HepG2 (cell line): ENCODE measurements at regions not wholly inside any gene's neighbourhood (a gene's known extent, or its start where the extent isn't known, plus 50 kb on each side); places are given as distances from the start of the nearest gene placed in this dataset.

Experiments
- ATAC-seq: fragments of 200-7000 bp; cut with Tn5 transposase; 3 replicates; pipeline ENCODE4 v1.9.1; 2020; ENCODE audit warnings: mild to moderate bottlenecking, moderate library complexity
- BruUV-seq: library from RNA; stranded (reverse); fragments of 400-500 nt; replicated peaks from 2 replicates; lab custom pipeline; 2021; lab: Mats Ljungman, UMichigan
- CTCF ChIA-PET: fragments of 300-600 bp; formaldehyde crosslinking; extraction: SDS; loops from one replicate; lab custom pipeline; 2021; ENCODE audit warnings: low total read pairs, inconsistent platforms, low intra/inter-chr PET ratio; lab: Yijun Ruan, JAX
- POLR2A ChIA-PET: fragments of 350-600 bp; sonication (Branson Sonifier 250); formaldehyde crosslinking; loops from one replicate; lab custom pipeline; 2020; ENCODE audit warnings: antibody characterized with exemption, inconsistent platforms; lab: Yijun Ruan, JAX
- DNase-seq: peaks from one replicate; pipeline ENCODE4 v3.0.0-alpha.2; 2015; ENCODE audit warnings: low spot score
- FAIRE-seq: peaks from 3 replicates; lab custom pipeline; 2011; peaks lifted over from hg19 to GRCh38; lab: Jason Lieb, UNC
- H2AFZ ChIP-seq: one replicate; pipeline ENCODE4 v1.6.1; 2011; ENCODE audit warnings: low read length, inconsistent platforms
- H3K27ac ChIP-seq: fragments of 300-600 bp; 3 replicates; pipeline ENCODE4 v1.8.0; 2011; ENCODE audit warnings: mixed run types, mild to moderate bottlenecking, mixed read lengths, low read length, inconsistent platforms; ENCODE audit not compliant: insufficient read depth; ENCODE audit errors: extremely low read length
- H3K27me3 ChIP-seq, 2 experiments: fragments of 200-600 bp in 1 of 2; 2 replicates in 1 of 2; 3 replicates in 1 of 2; pipeline versions ENCODE4 v1.6.0 to v1.8.0; 2011; ENCODE audit warnings: low read length in 2 of 2, mild to moderate bottlenecking in 2 of 2, moderate library complexity in 2 of 2, inconsistent platforms in 1 of 2; ENCODE audit not compliant: insufficient read depth in 2 of 2, control insufficient read depth in 1 of 2
- H3K36me3 ChIP-seq, 2 experiments: fragments of 200-600 bp in 1 of 2; replicated peaks in 1 of 2; 2 replicates in 1 of 2; 3 replicates in 1 of 2; pipeline versions ENCODE4 v1.5.1 to v1.8.0; 2011; ENCODE audit warnings: low read length in 2 of 2, inconsistent platforms in 1 of 2; ENCODE audit not compliant: insufficient read depth in 2 of 2, control insufficient read depth in 1 of 2
- H3K4me1 ChIP-seq: 2 replicates; pipeline ENCODE4 v1.5.1; 2012; ENCODE audit warnings: low read length, inconsistent platforms; ENCODE audit not compliant: insufficient read depth
- H3K4me2 ChIP-seq: 2 replicates; pipeline ENCODE4 v1.6.0; 2011; ENCODE audit warnings: low read depth, low read length, inconsistent platforms
- H3K4me3 ChIP-seq, 3 experiments: fragments of 200-600 bp in 1 of 3; sonication (generic), shearing (Covaris generic) in 1 of 3; replicated peaks in 1 of 3; 2 replicates each; pipeline ENCODE4 v1.5.1; 2011 to 2016; ENCODE audit warnings: low read length in 3 of 3, inconsistent platforms in 2 of 3, low read depth in 2 of 3, mild to moderate bottlenecking in 2 of 3, control low read depth in 1 of 3, mixed read lengths in 1 of 3; ENCODE audit not compliant: insufficient read depth in 1 of 3
- H3K79me2 ChIP-seq: one replicate; pipeline ENCODE4 v1.6.1; 2011; ENCODE audit warnings: low read length, inconsistent platforms; ENCODE audit not compliant: insufficient read depth
- H3K9ac ChIP-seq: 2 replicates; pipeline ENCODE4 v1.6.0; 2011; ENCODE audit warnings: mild to moderate bottlenecking, low read depth, low read length, inconsistent platforms; ENCODE audit not compliant: insufficient read depth
- H3K9me3 ChIP-seq: 2 replicates; pipeline ENCODE4 v1.5.1; 2012; ENCODE audit warnings: mild to moderate bottlenecking, low read length
- H4K20me1 ChIP-seq: 2 replicates; pipeline ENCODE4 v1.6.0; 2011; ENCODE audit warnings: inconsistent platforms, mild to moderate bottlenecking, low read length, moderate library complexity; ENCODE audit not compliant: insufficient read depth
- HNF4G ChIP-seq, 2 experiments: sonication (generic) in 1 of 2; formaldehyde crosslinking in 1 of 2; IDR thresholded peaks; 2 replicates each; pipeline versions ENCODE4 v1.4.0 to v1.6.1; 2011 to 2020; ENCODE audit warnings: borderline replicate concordance in 2 of 2, low read depth in 2 of 2, mild to moderate bottlenecking in 2 of 2, low read length in 1 of 2, missing genetic modification reagents in 1 of 2, moderate library complexity in 1 of 2
- JDP2 ChIP-seq: sonication (generic); formaldehyde crosslinking; IDR thresholded peaks from 2 replicates; pipeline ENCODE4 v1.8.1; 2022; ENCODE audit warnings: missing genetic modification reagents, borderline replicate concordance
- RARA ChIP-seq: IDR thresholded peaks from 2 replicates; pipeline ENCODE4 v1.6.1; 2016; ENCODE audit warnings: missing genetic modification reagents, missing compliant biosample characterization
- SETDB1 ChIP-seq: sonication (generic); formaldehyde crosslinking; IDR thresholded peaks from 2 replicates; pipeline ENCODE4 v1.5.1; 2020; ENCODE audit warnings: missing genetic modification reagents, mild to moderate bottlenecking, borderline replicate concordance
- ZFP36 ChIP-seq: fragments of 150-350 bp; IDR thresholded peaks from 2 replicates; pipeline ENCODE4 v1.6.1; 2018; ENCODE audit warnings: borderline replicate concordance, low read length, low read depth; ENCODE audit not compliant: partially characterized antibody
- ZNF207 ChIP-seq: fragments of 450-650 bp; IDR thresholded peaks from 2 replicates; pipeline ENCODE4 v1.6.1; 2016; ENCODE audit warnings: antibody characterized with exemption, borderline replicate concordance
- ZNF264 ChIP-seq: sonication (generic); formaldehyde crosslinking; IDR thresholded peaks from 2 replicates; pipeline ENCODE4 v1.4.0; 2020; ENCODE audit warnings: missing genetic modification reagents
- ZNF503 ChIP-seq: sonication (generic); formaldehyde crosslinking; IDR thresholded peaks from 2 replicates; pipeline ENCODE4 v1.4.0; 2020; ENCODE audit warnings: missing genetic modification reagents
- ZNF558 ChIP-seq: sonication (generic); formaldehyde crosslinking; IDR thresholded peaks from 2 replicates; pipeline ENCODE4 v1.9.0; 2022; ENCODE audit warnings: mild to moderate bottlenecking, missing genetic modification reagents, borderline replicate concordance
- whole genome bisulfite sequencing: methylation state at CpG from one replicate; pipeline ENCODE4 v1.1.6; 2017; ENCODE audit warnings: low lambda C conversion rate; 5-methylcytosine and 5-hydroxymethylcytosine counted together
- in situ Hi-C: cut with HindIII; loops from 2 replicates; pipeline ENCODE4 v1.10.0; 2017; ENCODE audit warnings: low pct_unique_long_range_greater_than_20kb; ENCODE audit not compliant: extremely low pct_ligation_motif_present
- intact Hi-C: fragments of 100-400 bp; cut with micrococcal nuclease; formaldehyde crosslinking; loops from one replicate; pipeline ENCODE4 v1.10.0; 2022; ENCODE audit not compliant: unreplicated experiment

- WGBS = 3% methylated on average over 3 of the region's 3 CpGs
- Histone ChIP-seq H3K27ac (no peak overlapping the region), H3K4me1 (no peaks in the 10 kb centered on the region), H3K36me3 (no peaks in the 10 kb centered on the region), H3K4me2 (no peak overlapping the region), H3K9me3 (no peaks in the 10 kb centered on the region), H4K20me1 (no peaks in the 10 kb centered on the region), H3K9ac (no peak overlapping the region), H3K27me3 (no peaks in the 10 kb centered on the region), H2AFZ (no peak overlapping the region), H3K4me3 (no peak overlapping the region), H3K79me2 (no peaks in the 10 kb centered on the region)
- DNase-seq (no peak), ATAC-seq (no peak), FAIRE-seq (no peak)
- intact Hi-C loops = no loop called here
- no TSS peak for BruUV-seq
- no peak for TF ChIP-seq ZNF558 (CRISPR knock-in tag)
- no peak for TF ChIP-seq ZNF207
- TF ChIP-seq ZNF503 (CRISPR knock-in tag) = no peak
- no peak for TF ChIP-seq RARA (CRISPR knock-in tag)
- no peak for TF ChIP-seq ZNF264 (CRISPR knock-in tag)
- TF ChIP-seq ZFP36 = no peak
- no peak for TF ChIP-seq HNF4G (IDR thresholded peaks at IDR 0.05; ENCODE audit: borderline replicate concordance, low read depth, low read length)
- TF ChIP-seq HNF4G (CRISPR knock-in tag; IDR thresholded peaks at IDR 0.05; ENCODE audit: borderline replicate concordance, low read depth) = no peak
- TF ChIP-seq SETDB1 (CRISPR knock-in tag) = no peak
- TF ChIP-seq JDP2 (CRISPR knock-in tag) = no peak
- CTCF ChIA-PET = no interaction called here
- in situ Hi-C loops = no loop called here
- POLR2A ChIA-PET = no interaction called here
Observed at GRCh38 chr1:189983166-189983890, 494.3 kb downstream of the BRINP3 start.
